GM19025 (cell line): ENCODE measurements at regions not wholly inside any gene's neighbourhood (a gene's known extent, or its start where the extent isn't known, plus 50 kb on each side); places are given as distances from the start of the nearest gene placed in this dataset.

Source experiments
- ATAC-seq: cut with Tn5 transposase; IDR thresholded peaks from one replicate; pipeline ENCODE4 v1.9.1; 2021; ENCODE audit warnings: mild to moderate bottlenecking, low read depth, moderate library complexity; ENCODE audit not compliant: unreplicated experiment

- no peak for ATAC-seq
Observed at GRCh38 chr14:98085751-98086150, 1186.2 kb downstream of the BCL11B start.

GRCh38 chr14:98093111-98093510, 1178.9 kb downstream of the BCL11B start:
- no peak for ATAC-seq

GRCh38 chr14:98099527-98099926, 1172.5 kb downstream of the BCL11B start:
- no peak for ATAC-seq

- ATAC-seq, result no peak
Observed at GRCh38 chr14:98101323-98101722, 1170.7 kb downstream of the BCL11B start.

- ATAC-seq, result no peak
Observed at GRCh38 chr14:98103705-98104104, 1168.3 kb downstream of the BCL11B start.

GRCh38 chr14:98109326-98109725, 1162.7 kb downstream of the BCL11B start:
- ATAC-seq, result no peak

- no peak for ATAC-seq
Observed at GRCh38 chr14:98112194-98112780, 1159.7 kb downstream of the BCL11B start.

GRCh38 chr14:98114122-98114895, 1157.7 kb downstream of the BCL11B start:
- ATAC-seq, result no peak

- ATAC-seq, result no peak
Observed at GRCh38 chr14:98114946-98115345, 1157.1 kb downstream of the BCL11B start.

GRCh38 chr14:98118749-98119148, 1153.2 kb downstream of the BCL11B start:
- ATAC-seq, result no peak

GRCh38 chr14:98119739-98120138, 1152.3 kb downstream of the BCL11B start:
- ATAC-seq, result no peak

- ATAC-seq, result no peak
Observed at GRCh38 chr14:98120831-98121464, 1151.0 kb downstream of the BCL11B start.

- no peak for ATAC-seq
Observed at GRCh38 chr14:98122527-98122926, 1149.5 kb downstream of the BCL11B start.

- no peak for ATAC-seq
Observed at GRCh38 chr14:98130691-98131090, 1141.3 kb downstream of the BCL11B start.

- ATAC-seq, result no peak
Observed at GRCh38 chr14:98131406-98131805, 1140.6 kb downstream of the BCL11B start.

- no peak for ATAC-seq
Observed at GRCh38 chr14:98133806-98134205, 1138.2 kb downstream of the BCL11B start.

- ATAC-seq, result no peak
Observed at GRCh38 chr14:98136012-98136789, 1135.8 kb downstream of the BCL11B start.

- no peak for ATAC-seq
Observed at GRCh38 chr14:98137131-98138025, 1134.6 kb downstream of the BCL11B start.

GRCh38 chr14:98138666-98139065, 1133.3 kb downstream of the BCL11B start:
- ATAC-seq, result no peak
